ENCODE measurements at regions not wholly inside any gene's neighbourhood (a gene's known extent, or its start where the extent isn't known, plus 50 kb on each side); places are given as distances from the start of the nearest gene placed in this dataset.

GRCh38 chr4:184575306-184575705 lies 73.9 kb downstream of the CASP3 start:
- Histone ChIP-seq H3K27ac (no peak overlapping the region), H3K27me3 (replicated peaks; ENCODE audit: insufficient read depth) (no peaks in the 10 kb centered on the region), H3K9me3 (no peaks in the 10 kb centered on the region), H3K4me3 (no peak overlapping the region), H3K4me1 (replicated peaks) (no peaks in the 10 kb centered on the region), H3K36me3 (no peaks in the 10 kb centered on the region)
- intact Hi-C loops (cut with DNase I), result no loop called here
- WGBS, result 32% methylated on average over 1 of the region's 1 CpG
- no peak for DNase-seq (ENCODE audit: low spot score)
- TF ChIP-seq POLR2A (IDR thresholded peaks at IDR 0.05), result no peak
- TF ChIP-seq POLR2AphosphoS5 (IDR thresholded peaks at IDR 0.05), result no peak
- no peak for TF ChIP-seq CTCF (IDR thresholded peaks at IDR 0.05)

GRCh38 chr4:184574861-184575260 lies 74.4 kb downstream of the CASP3 start:
- H3K27ac ChIP-seq, result no peak overlapping the region
- no peaks in the 10 kb centered on the region for H3K4me1 ChIP-seq (replicated peaks)
- no peak overlapping the region for H3K4me3 ChIP-seq
- 52% methylated on average over 5 of the region's 5 CpGs for WGBS
- no peaks in the 10 kb centered on the region for H3K9me3 ChIP-seq
- DNase-seq (ENCODE audit: low spot score), result no peak
- no peaks in the 10 kb centered on the region for H3K27me3 ChIP-seq (replicated peaks; ENCODE audit: insufficient read depth)
- intact Hi-C loops (cut with DNase I), result no loop called here
- no peaks in the 10 kb centered on the region for H3K36me3 ChIP-seq
- TF ChIP-seq POLR2A (IDR thresholded peaks at IDR 0.05) (no peak), POLR2AphosphoS5 (IDR thresholded peaks at IDR 0.05) (no peak)

- Histone ChIP-seq H3K9me3 (no peaks in the 10 kb centered on the region), H3K27me3 (replicated peaks; ENCODE audit: insufficient read depth) (no peaks in the 10 kb centered on the region), H3K4me1 (replicated peaks) (no peaks in the 10 kb centered on the region), H3K4me3 (no peak overlapping the region), H3K36me3 (no peaks in the 10 kb centered on the region), H3K27ac (no peak overlapping the region)
- intact Hi-C loops (cut with DNase I), result no loop called here
- DNase-seq (ENCODE audit: low spot score), result no peak
- 58% methylated on average over 2 of the region's 2 CpGs for WGBS
- TF ChIP-seq CTCF (IDR thresholded peaks at IDR 0.05), result no peak
- TF ChIP-seq POLR2AphosphoS5 (IDR thresholded peaks at IDR 0.05), result no peak
- no peak for TF ChIP-seq POLR2A (IDR thresholded peaks at IDR 0.05)
Observed at GRCh38 chr4:184573701-184574100, 75.5 kb downstream of the CASP3 start.

GRCh38 chr4:184568770-184569169 lies 80.5 kb downstream of the CASP3 start:
- no peaks in the 10 kb centered on the region for H3K27me3 ChIP-seq (replicated peaks; ENCODE audit: insufficient read depth)
- intact Hi-C loops (cut with DNase I), result no loop called here
- TF ChIP-seq POLR2A (IDR thresholded peaks at IDR 0.05) (no peak), CTCF (IDR thresholded peaks at IDR 0.05) (no peak), POLR2AphosphoS5 (IDR thresholded peaks at IDR 0.05) (no peak)
- H3K27ac ChIP-seq, result no peak overlapping the region
- DNase-seq (ENCODE audit: low spot score), result no peak
- H3K9me3 ChIP-seq, result no peaks in the 10 kb centered on the region
- H3K4me3 ChIP-seq, result no peak overlapping the region
- no peaks in the 10 kb centered on the region for H3K4me1 ChIP-seq (replicated peaks)
- H3K36me3 ChIP-seq, result no peaks in the 10 kb centered on the region
- WGBS, result 44% methylated on average over 6 of the region's 6 CpGs

GRCh38 chr4:184563621-184564020 lies 85.6 kb downstream of the CASP3 start:
- no peaks in the 10 kb centered on the region for H3K4me1 ChIP-seq (replicated peaks)
- no peak overlapping the region for H3K27ac ChIP-seq
- no peaks in the 10 kb centered on the region for H3K36me3 ChIP-seq
- 82% methylated on average over 3 of the region's 3 CpGs for WGBS
- no peaks in the 10 kb centered on the region for H3K27me3 ChIP-seq (replicated peaks; ENCODE audit: insufficient read depth)
- DNase-seq (ENCODE audit: low spot score), result no peak
- no peak for TF ChIP-seq POLR2A (IDR thresholded peaks at IDR 0.05)
- no peaks in the 10 kb centered on the region for H3K9me3 ChIP-seq
- H3K4me3 ChIP-seq, result no peak overlapping the region
- intact Hi-C loops (cut with DNase I), result no loop called here

GRCh38 chr4:184558996-184559395 lies 84.6 kb upstream of the IRF2 start:
- TF ChIP-seq POLR2AphosphoS5 (IDR thresholded peaks at IDR 0.05) (no peak), CTCF (IDR thresholded peaks at IDR 0.05) (no peak), POLR2A (IDR thresholded peaks at IDR 0.05) (no peak)
- intact Hi-C loops (cut with DNase I), result no loop called here
- Histone ChIP-seq H3K4me3 (no peak overlapping the region), H3K4me1 (replicated peaks) (no peaks in the 10 kb centered on the region), H3K27me3 (replicated peaks; ENCODE audit: insufficient read depth) (no peaks in the 10 kb centered on the region), H3K27ac (no peak overlapping the region), H3K9me3 (no peaks in the 10 kb centered on the region), H3K36me3 (no peaks in the 10 kb centered on the region)
- 72% methylated on average over 7 of the region's 7 CpGs for WGBS
- DNase-seq (ENCODE audit: low spot score), result no peak
